Heart left ventricle (tissue), 16 donors: ENCODE measurements at regions not wholly inside any gene's neighbourhood (a gene's known extent, or its start where the extent isn't known, plus 50 kb on each side); places are given as distances from the start of the nearest gene placed in this dataset.

ENCODE experiments used
- ATAC-seq, 4 donors: fragments of 200-7000 bp; cut with Tn5 transposase; one replicate each; pipeline ENCODE4 v1.9.1; 2020 to 2022; ENCODE audit warnings: moderate library complexity in 4 of 4, mild to moderate bottlenecking in 3 of 4, moderate number of reproducible peaks in 1 of 4
- DNase-seq, 5 donors: peaks; one replicate each; pipeline ENCODE4 v3.0.0-alpha.2; 2020
- H3K27ac ChIP-seq, 12 donors: fragments of 200-600 bp; sonication (generic) in 4 of 12; one replicate each; pipeline versions ENCODE4 v1.5.0 to v1.8.0; 2016 to 2022; ENCODE audit warnings: mild to moderate bottlenecking in 2 of 12
- H3K27me3 ChIP-seq, 9 donors: fragments of 200-600 bp; sonication (generic) in 2 of 9; one replicate each; pipeline versions ENCODE4 v1.5.1 to v1.8.0; 2016 to 2022; ENCODE audit warnings: mild to moderate bottlenecking in 3 of 9
- H3K36me3 ChIP-seq, 9 donors: fragments of 200-600 bp; sonication (generic) in 2 of 9; one replicate each; pipeline versions ENCODE4 v1.5.0 to v1.8.0; 2018 to 2022; ENCODE audit warnings: mild to moderate bottlenecking in 2 of 9
- H3K4me1 ChIP-seq, 12 donors: fragments of 200-600 bp; sonication (generic) in 4 of 12; one replicate each; pipeline versions ENCODE4 v1.5.0 to v1.8.0; 2016 to 2022; ENCODE audit warnings: mild to moderate bottlenecking in 3 of 12
- H3K4me3 ChIP-seq, 12 donors: fragments of 200-600 bp; sonication (generic) in 4 of 12; one replicate each; pipeline versions ENCODE4 v1.5.0 to v1.8.0; 2017 to 2022; ENCODE audit warnings: mild to moderate bottlenecking in 9 of 12, moderate library complexity in 4 of 12
- H3K9me3 ChIP-seq, 12 donors: fragments of 200-600 bp; sonication (generic) in 4 of 12; one replicate each; pipeline versions ENCODE4 v1.5.0 to v1.8.0; 2016 to 2022; ENCODE audit warnings: mild to moderate bottlenecking in 1 of 12
- POLR2A ChIP-seq, 2 donors: fragments of 450-650 bp; IDR thresholded peaks; one replicate each; pipeline ENCODE4 v1.6.1; 2017; ENCODE audit warnings: antibody characterized with exemption in 2 of 2, mild to moderate bottlenecking in 2 of 2, moderate library complexity in 2 of 2
- WGBS, 4 donors: extraction: QIAGEN DNeasy Blood & Tissue Kit in 2 of 4; methylation state at CpG; one replicate each; pipeline versions ENCODE4 v1.1.5 to v1.1.7; 2013 to 2018; 5-methylcytosine and 5-hydroxymethylcytosine counted together
- intact Hi-C, 10 donors: fragments of 100-400 bp; cut with DNase I; formaldehyde crosslinking; loops; one replicate each; pipeline versions ENCODE4 v1.11.1 to v1.14.2; 2022
- TF ChIP-seq, protein P1 (sequence below), 12 donors: fragments of 200-600 bp; sonication (generic) in 4 of 12; IDR thresholded peaks; one replicate each; pipeline versions ENCODE4 v1.5.0 to v1.8.0; 2018 to 2022; ENCODE audit warnings: antibody characterized with exemption in 12 of 12, mild to moderate bottlenecking in 5 of 12
- donor health status: ischemic (EF 13 %, LVEDD 7.1; RV severe dilation, severe dysfunction).
- donor health status: healthy with polysubstance abuse.
- donor health status: DM: no; HTN: yes; CAD: no.
- donor health status: DM: no; HTN: no; CAD: no.
- donor health status: ischemic (EF 25% LVEDD 6.9; RV normal size, moderate dysfunction).
- donor health status: ischemic (EF 25% LVEDD 5.7; RV mildly dilated, moderate dysfunction).
- donor health status: healthy.
- donor health status: DM: yes; HTN: yes; CAD: no.
- donor health status: ischemic (EF 35%, LVEDD 5.7; RV mildly dilated, moderate dysfunction).
- donor health status: nonischemic (EF 11% LVEDD 7.7; RV severe dilation, severe dysfunction).
- donor health status: DM: yes; HTN: yes; CAD: no.
- donor health status: PGD.
- donor health status: ischemic (EF 29% LVEDD 5.4; RV normal size, mild dysfunction).
- donor health status: nonischemic (EF 23%, LVEDD 6.1; RV moderate dilation, normal function).

DNA sequence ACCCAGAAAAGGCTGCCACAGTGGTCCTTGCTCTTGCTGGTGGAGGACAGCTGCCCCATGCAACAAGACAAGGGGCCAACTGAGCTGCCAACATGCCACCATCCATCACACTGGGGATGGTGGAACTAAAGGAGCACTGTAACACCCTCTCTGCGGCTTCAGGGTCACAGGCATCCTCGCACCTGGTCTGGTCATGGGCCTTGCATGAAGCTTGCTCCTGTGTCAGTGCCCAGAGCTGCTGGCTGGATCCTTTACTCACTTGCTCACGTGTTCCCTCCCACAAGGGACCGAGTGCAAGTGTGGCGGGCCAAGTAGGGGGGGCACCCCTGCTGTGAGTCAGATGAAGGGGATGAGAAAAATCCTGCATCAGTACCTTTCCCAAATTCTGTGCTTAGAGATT is 972.3 kb upstream of the DDX18 start:
- intact Hi-C loops = no loop called here
- H3K36me3 ChIP-seq = no peaks in the 10 kb centered on the region
- H3K27me3 ChIP-seq = no peaks in the 10 kb centered on the region
- WGBS, 4 donors = 60 to 84% (median 74%) methylated on average over 2 to 5 of the region's 5 CpGs
- H3K4me1 ChIP-seq = no peaks in the 10 kb centered on the region
- H3K27ac ChIP-seq = no peak overlapping the region
- TF ChIP-seq, protein P1, sequence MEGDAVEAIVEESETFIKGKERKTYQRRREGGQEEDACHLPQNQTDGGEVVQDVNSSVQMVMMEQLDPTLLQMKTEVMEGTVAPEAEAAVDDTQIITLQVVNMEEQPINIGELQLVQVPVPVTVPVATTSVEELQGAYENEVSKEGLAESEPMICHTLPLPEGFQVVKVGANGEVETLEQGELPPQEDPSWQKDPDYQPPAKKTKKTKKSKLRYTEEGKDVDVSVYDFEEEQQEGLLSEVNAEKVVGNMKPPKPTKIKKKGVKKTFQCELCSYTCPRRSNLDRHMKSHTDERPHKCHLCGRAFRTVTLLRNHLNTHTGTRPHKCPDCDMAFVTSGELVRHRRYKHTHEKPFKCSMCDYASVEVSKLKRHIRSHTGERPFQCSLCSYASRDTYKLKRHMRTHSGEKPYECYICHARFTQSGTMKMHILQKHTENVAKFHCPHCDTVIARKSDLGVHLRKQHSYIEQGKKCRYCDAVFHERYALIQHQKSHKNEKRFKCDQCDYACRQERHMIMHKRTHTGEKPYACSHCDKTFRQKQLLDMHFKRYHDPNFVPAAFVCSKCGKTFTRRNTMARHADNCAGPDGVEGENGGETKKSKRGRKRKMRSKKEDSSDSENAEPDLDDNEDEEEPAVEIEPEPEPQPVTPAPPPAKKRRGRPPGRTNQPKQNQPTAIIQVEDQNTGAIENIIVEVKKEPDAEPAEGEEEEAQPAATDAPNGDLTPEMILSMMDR (IDR thresholded peaks at IDR 0.05) = no peak
- TF ChIP-seq POLR2A (IDR thresholded peaks at IDR 0.05) = no peak
- peaks cover 0 to 11% (median 0%) of the 10 kb centered on the region in 12 donors for H3K9me3 ChIP-seq
- ATAC-seq (no peak), DNase-seq (no peak)
- H3K4me3 ChIP-seq = no peak overlapping the region

DNA sequence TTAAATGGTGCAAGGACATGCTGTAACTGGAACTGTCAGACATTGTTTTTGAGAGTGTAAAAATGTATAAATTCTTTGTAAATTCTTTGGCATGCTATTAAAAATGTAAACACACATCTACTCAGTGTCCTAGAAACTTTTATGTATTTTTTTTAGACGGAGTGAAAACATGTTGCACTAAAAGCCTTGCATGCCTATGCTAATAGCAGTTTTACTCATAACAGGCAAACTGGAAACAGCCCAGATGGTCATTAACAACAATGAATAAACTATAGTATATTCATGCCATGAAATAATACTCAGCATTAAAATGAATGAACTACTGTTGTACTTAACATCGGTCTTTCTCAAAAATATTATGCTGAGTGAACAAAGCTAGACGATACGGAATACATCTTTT is 954.8 kb upstream of the DDX18 start:
- Histone ChIP-seq H3K27me3 (no peaks in the 10 kb centered on the region), H3K4me1 (no peaks in the 10 kb centered on the region), H3K36me3 (no peaks in the 10 kb centered on the region), H3K4me3 (no peak overlapping the region), H3K9me3 (peaks cover 0 to 37% (median 18%) of the 10 kb centered on the region in 12 donors), H3K27ac (no peak overlapping the region)
- ATAC-seq (no peak), DNase-seq (no peak)
- 80 to 86% (median 84%) methylated on average over 4 of the region's 4 CpGs for WGBS, 4 donors
- TF ChIP-seq, protein P1 (IDR thresholded peaks at IDR 0.05) = no peak
- no peak for TF ChIP-seq POLR2A (IDR thresholded peaks at IDR 0.05)
- intact Hi-C loops = no loop called here

DNA sequence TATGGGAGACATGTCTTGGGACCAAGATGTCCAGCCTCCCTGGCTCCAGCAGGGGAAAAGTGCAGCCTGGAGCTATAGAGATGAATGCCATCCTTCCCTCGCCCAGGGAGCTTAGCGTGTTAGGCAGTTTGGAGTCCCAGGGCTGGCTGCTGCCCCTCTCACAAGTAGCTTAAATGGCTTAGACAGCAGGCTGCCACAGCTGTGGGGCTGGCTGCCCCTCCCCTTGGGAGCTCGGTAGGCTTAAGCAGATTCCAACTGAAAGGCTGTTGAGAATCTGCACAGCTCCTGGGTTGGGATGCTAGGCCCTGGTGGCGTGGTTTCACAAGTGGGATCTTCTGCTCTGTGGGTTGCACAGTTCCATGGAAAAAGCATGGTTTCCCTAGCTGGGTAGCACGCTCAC is 940.5 kb upstream of the DDX18 start:
- no peak overlapping the region for H3K4me3 ChIP-seq
- H3K36me3 ChIP-seq = no peaks in the 10 kb centered on the region
- no peak for DNase-seq
- H3K4me1 ChIP-seq = no peaks in the 10 kb centered on the region
- TF ChIP-seq POLR2A (IDR thresholded peaks at IDR 0.05) = no peak
- WGBS, 4 donors = 64 to 74% (median 68%) methylated on average over 5 of the region's 5 CpGs
- no peak overlapping the region for H3K27ac ChIP-seq
- no peaks in the 10 kb centered on the region for H3K27me3 ChIP-seq
- intact Hi-C loops = no loop called here
- no peak for ATAC-seq
- peaks cover 0 to 8% (median 0%) of the 10 kb centered on the region in 12 donors for H3K9me3 ChIP-seq

DNA sequence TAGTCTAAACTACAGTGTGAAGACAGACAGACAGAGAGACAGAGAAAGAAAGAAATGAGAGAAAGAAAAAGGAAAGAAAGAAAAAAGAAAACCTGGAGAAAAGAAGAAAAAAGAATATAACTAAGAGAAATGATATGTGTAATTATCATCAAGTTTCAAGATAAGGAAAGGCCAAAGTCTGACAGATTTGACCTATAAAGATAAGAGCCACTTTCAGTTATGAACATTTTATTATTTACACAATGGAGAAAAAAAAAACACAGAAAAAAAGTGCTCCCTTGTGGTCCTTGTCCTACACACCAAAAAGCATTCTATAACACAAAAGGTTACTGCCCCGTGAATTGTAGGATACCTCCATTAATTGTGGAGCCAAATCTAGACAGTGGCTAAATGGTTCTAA is 937.2 kb upstream of the DDX18 start:
- ATAC-seq = no peak
- Histone ChIP-seq H3K9me3 (peaks cover 0 to 19% (median 0%) of the 10 kb centered on the region in 12 donors), H3K27ac (no peak overlapping the region), H3K4me1 (no peaks in the 10 kb centered on the region), H3K4me3 (no peak overlapping the region), H3K27me3 (no peaks in the 10 kb centered on the region), H3K36me3 (no peaks in the 10 kb centered on the region)
- intact Hi-C loops = no loop called here
- TF ChIP-seq, protein P1 (IDR thresholded peaks at IDR 0.05) = no peak
- no peak for TF ChIP-seq POLR2A (IDR thresholded peaks at IDR 0.05)
- no peak for DNase-seq
- WGBS, 4 donors = 58 to 88% (median 78%) methylated on average over 1 of the region's 1 CpG

- intact Hi-C loops = no loop called here
- no peaks in the 10 kb centered on the region for H3K4me1 ChIP-seq
- no peak for TF ChIP-seq POLR2A (IDR thresholded peaks at IDR 0.05)
- TF ChIP-seq, protein P1 (IDR thresholded peaks at IDR 0.05) = no peak
- DNase-seq (no peak), ATAC-seq (no peak)
- 86 to 91% (median 90%) methylated on average over 2 of the region's 2 CpGs for WGBS, 4 donors
- no peak overlapping the region for H3K27ac ChIP-seq
- peaks cover 0 to 19% (median 0%) of the 10 kb centered on the region in 12 donors for H3K9me3 ChIP-seq
- H3K27me3 ChIP-seq = no peaks in the 10 kb centered on the region
- H3K4me3 ChIP-seq = no peak overlapping the region
- no peaks in the 10 kb centered on the region for H3K36me3 ChIP-seq
Measured at GRCh38 chr2:116877944-116878343, 936.5 kb upstream of the DDX18 start.
